PFSK-1 (cell line): ENCODE measurements at regions not wholly inside any gene's neighbourhood (a gene's known extent, or its start where the extent isn't known, plus 50 kb on each side); places are given as distances from the start of the nearest gene placed in this dataset.

Source experiments
- FOXP2 ChIP-seq: optimal IDR thresholded peaks from 2 replicates; pipeline ENCODE3; 2011; ENCODE audit warnings: borderline replicate concordance, control low read depth, inconsistent platforms; ENCODE audit not compliant: insufficient read depth; ENCODE audit errors: extremely low read length, extremely low read depth
- POLR2AphosphoS5 ChIP-seq: IDR thresholded peaks from 2 replicates; pipeline ENCODE4 v1.6.1; 2012; ENCODE audit warnings: low read depth, mild to moderate bottlenecking, control low read depth, low read length, moderate library complexity
- SIN3A ChIP-seq: IDR thresholded peaks from 2 replicates; pipeline ENCODE4 v1.6.1; 2012; ENCODE audit warnings: mild to moderate bottlenecking, low read length, moderate library complexity, borderline replicate concordance; ENCODE audit not compliant: insufficient read depth
- TAF1 ChIP-seq: IDR thresholded peaks from 2 replicates; pipeline ENCODE4 v1.6.1; 2012; ENCODE audit warnings: low read length, control low read depth, borderline replicate concordance; ENCODE audit not compliant: insufficient read depth
- TF ChIP-seq, protein P1 (sequence below), 2 experiments: IDR thresholded peaks; 2 replicates each; pipeline versions ENCODE4 v1.6.1 to v1.8.0; 2011 to 2012; ENCODE audit warnings: low read depth in 2 of 2, low read length in 2 of 2, control low read depth in 1 of 2, inconsistent platforms in 1 of 2, mild to moderate bottlenecking in 1 of 2, moderate library complexity in 1 of 2; ENCODE audit not compliant: insufficient read depth in 1 of 2

DNA sequence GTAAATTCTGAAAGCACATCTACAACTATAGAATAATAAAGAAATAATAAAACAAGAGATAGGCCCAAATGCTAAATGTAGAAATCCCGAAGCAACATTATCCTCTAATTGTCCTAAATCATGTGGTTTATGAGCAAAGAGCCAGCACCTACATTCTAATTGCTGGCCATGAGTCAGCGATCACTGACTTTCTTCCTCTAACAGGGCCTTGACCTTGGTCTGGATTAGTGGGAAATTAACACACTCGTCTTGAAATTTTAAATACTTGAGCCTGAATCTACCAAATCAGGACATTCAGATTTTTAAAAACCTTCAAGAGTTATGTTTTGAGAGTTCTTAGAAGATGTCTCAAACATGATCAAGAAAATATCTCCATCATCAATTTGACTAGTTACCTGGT is 727.6 kb downstream of the METTL15 start:
- TF ChIP-seq, protein P1, sequence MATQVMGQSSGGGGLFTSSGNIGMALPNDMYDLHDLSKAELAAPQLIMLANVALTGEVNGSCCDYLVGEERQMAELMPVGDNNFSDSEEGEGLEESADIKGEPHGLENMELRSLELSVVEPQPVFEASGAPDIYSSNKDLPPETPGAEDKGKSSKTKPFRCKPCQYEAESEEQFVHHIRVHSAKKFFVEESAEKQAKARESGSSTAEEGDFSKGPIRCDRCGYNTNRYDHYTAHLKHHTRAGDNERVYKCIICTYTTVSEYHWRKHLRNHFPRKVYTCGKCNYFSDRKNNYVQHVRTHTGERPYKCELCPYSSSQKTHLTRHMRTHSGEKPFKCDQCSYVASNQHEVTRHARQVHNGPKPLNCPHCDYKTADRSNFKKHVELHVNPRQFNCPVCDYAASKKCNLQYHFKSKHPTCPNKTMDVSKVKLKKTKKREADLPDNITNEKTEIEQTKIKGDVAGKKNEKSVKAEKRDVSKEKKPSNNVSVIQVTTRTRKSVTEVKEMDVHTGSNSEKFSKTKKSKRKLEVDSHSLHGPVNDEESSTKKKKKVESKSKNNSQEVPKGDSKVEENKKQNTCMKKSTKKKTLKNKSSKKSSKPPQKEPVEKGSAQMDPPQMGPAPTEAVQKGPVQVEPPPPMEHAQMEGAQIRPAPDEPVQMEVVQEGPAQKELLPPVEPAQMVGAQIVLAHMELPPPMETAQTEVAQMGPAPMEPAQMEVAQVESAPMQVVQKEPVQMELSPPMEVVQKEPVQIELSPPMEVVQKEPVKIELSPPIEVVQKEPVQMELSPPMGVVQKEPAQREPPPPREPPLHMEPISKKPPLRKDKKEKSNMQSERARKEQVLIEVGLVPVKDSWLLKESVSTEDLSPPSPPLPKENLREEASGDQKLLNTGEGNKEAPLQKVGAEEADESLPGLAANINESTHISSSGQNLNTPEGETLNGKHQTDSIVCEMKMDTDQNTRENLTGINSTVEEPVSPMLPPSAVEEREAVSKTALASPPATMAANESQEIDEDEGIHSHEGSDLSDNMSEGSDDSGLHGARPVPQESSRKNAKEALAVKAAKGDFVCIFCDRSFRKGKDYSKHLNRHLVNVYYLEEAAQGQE (IDR thresholded peaks at IDR 0.05; ENCODE audit: insufficient read depth in 1 of 2, low read depth in 2 of 2, low read length in 2 of 2) = no peak
- TF ChIP-seq FOXP2 (no peak), SIN3A (no peak), POLR2AphosphoS5 (no peak), TAF1 (no peak)

DNA sequence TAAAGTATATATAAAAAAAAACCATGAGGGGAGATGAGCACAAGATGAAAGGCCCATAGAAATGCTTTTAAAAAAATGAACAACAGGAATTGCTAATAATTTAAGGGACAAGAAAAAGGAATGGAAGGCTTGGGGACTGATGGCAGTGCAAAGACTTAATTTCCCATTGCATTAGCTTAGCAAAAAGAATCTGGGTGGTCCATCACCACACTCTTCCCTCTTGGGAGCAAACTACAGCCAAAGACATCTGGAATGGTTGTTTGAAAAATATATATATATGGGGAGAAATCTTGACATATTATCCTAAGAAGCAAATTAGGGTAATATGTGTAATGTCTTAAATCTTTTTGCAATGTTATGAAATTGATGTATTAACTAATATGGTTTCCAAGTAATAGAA is 727.1 kb downstream of the METTL15 start:
- TF ChIP-seq POLR2AphosphoS5 (no peak), TAF1 (no peak), SIN3A (no peak), FOXP2 (no peak)
- TF ChIP-seq, protein P1 (IDR thresholded peaks at IDR 0.05; ENCODE audit: insufficient read depth in 1 of 2, low read depth in 2 of 2, low read length in 2 of 2) = no peak

DNA sequence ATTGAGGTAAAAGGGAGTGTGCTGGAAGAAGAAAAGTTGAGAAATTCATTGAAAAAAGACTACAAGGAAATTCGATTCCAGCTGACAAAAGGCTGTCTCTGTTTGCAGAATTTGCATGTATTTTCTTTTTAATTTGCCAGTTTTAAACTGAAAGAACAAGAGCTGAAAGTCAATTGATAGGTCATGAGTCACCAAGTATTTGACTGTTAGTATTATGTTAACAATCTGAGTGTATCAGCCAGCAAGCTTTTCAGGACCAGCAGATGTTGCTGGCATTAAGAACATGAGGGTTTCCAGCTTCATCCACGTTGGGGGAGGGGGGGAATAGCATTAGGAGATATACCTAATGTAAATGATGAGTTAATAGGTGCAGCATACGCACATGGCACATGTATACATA is 726.7 kb downstream of the METTL15 start:
- no peak for TF ChIP-seq TAF1
- TF ChIP-seq POLR2AphosphoS5 = no peak
- TF ChIP-seq, protein P1 (IDR thresholded peaks at IDR 0.05; ENCODE audit: insufficient read depth in 1 of 2, low read depth in 2 of 2, low read length in 2 of 2) = no peak
- no peak for TF ChIP-seq FOXP2

DNA sequence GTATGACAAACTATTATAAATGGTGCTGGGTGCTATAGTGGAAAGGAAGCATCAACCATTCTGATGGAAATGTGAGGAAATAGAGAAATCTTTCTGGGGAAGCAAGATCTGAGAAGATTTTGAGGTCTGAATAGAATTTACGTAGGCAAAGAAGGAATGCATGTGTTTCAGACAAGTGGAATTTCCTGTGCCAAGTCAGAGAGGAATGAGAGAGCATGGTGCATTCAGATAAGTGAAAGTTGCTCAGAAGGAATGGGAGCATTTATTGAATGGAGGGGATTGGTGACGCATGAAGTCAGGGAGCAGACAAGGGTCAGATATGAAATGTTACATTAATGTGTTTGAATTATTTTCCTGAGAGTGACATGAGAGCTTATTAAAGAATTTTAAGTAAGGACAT is 725.5 kb downstream of the METTL15 start:
- TF ChIP-seq, protein P1 (IDR thresholded peaks at IDR 0.05; ENCODE audit: insufficient read depth in 1 of 2, low read depth in 2 of 2, low read length in 2 of 2) = no peak
- TF ChIP-seq FOXP2 (no peak), POLR2AphosphoS5 (no peak), SIN3A (no peak), TAF1 (no peak)

DNA sequence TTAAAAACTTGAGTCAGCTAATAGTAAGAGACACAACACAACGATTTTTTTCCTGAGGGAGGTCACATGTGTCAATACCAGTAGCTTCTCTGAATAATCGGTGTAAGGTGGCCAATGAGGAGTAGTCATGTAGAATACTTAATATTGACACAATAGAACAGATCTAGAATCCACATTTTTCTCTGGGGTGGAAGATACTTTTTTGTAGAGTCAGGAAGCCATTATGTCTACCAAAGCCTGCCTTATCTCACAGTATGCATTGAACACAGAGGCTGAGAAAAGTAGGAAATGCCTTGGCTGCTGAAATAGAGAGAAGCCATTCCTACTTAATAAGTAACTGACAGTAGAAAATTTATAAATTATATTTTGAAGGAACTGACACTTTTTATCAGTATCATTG is 725.0 kb downstream of the METTL15 start:
- no peak for TF ChIP-seq POLR2AphosphoS5
- TF ChIP-seq TAF1 = no peak
- TF ChIP-seq FOXP2 = no peak
- TF ChIP-seq, protein P1 (IDR thresholded peaks at IDR 0.05; ENCODE audit: insufficient read depth in 1 of 2, low read depth in 2 of 2, low read length in 2 of 2) = no peak
